ENCODE measurements at regions not wholly inside any gene's neighbourhood (a gene's known extent, or its start where the extent isn't known, plus 50 kb on each side); places are given as distances from the start of the nearest gene placed in this dataset.
A peak's percentile ranks its signal among the peaks of the same experiment; 100 is the strongest.

DNA sequence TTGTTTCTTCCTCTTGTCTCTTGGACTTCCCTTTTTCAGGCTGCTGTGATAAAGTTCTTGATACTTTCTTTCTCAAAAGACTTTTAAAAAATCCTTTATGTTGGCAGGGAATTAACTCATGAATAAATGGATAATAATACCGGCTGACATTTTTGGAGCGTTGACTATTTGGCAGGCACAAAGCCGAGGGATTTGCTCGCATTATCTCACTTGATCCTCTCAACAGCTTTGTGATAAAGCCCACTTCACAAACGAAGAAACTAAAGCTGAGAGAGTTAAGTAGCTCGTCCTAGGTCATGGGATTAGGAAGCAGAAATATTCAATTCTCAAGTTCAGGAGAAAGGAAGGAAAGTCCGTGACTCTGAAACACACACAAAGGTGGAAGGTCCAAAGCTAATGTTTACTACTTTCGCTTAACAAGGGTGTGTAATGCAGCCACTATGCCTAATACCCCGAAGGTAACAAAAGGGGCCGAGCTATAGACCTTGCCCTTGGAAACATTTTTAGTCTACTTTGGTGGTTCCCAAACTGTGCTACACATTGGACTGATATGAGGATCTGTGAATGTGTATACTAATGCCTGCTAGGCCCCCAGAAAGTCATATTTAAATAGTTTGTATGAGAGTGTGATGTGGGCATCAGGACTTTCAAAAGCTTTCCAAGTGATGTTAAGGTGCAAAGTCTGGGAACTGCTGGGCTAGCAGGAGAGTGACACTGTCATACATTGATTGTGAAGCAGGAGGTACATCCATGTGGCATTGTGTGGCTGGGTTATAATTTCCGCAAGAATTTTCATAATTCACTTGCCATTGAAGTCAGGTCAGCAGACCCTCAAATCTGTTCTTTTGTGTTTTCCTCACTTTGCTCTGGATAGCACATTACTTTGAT is 508.4 kb downstream of the PLCL1 start:
- no peaks in the 10 kb centered on the region for H3K27me3 ChIP-seq
- TF ChIP-seq, protein P1, sequence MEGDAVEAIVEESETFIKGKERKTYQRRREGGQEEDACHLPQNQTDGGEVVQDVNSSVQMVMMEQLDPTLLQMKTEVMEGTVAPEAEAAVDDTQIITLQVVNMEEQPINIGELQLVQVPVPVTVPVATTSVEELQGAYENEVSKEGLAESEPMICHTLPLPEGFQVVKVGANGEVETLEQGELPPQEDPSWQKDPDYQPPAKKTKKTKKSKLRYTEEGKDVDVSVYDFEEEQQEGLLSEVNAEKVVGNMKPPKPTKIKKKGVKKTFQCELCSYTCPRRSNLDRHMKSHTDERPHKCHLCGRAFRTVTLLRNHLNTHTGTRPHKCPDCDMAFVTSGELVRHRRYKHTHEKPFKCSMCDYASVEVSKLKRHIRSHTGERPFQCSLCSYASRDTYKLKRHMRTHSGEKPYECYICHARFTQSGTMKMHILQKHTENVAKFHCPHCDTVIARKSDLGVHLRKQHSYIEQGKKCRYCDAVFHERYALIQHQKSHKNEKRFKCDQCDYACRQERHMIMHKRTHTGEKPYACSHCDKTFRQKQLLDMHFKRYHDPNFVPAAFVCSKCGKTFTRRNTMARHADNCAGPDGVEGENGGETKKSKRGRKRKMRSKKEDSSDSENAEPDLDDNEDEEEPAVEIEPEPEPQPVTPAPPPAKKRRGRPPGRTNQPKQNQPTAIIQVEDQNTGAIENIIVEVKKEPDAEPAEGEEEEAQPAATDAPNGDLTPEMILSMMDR (IDR thresholded peaks at IDR 0.05): no peak
- no peaks in the 10 kb centered on the region for H3K36me3 ChIP-seq (replicated peaks in 1 of 2)
- H3K4me3 ChIP-seq: no peak overlapping the region
- H3K4me1 ChIP-seq (replicated peaks in 1 of 2): no peaks in the 10 kb centered on the region
- DNase-seq: no peak
- 58 to 69% (median 65%) methylated on average over 11 of the region's 11 CpGs for WGBS, 4 donors
- intact Hi-C loops (cut with DNase I): loop anchor here in 1 of 2 donors (10.0 kb wide), 1 partner anchor 1172 kb away; no protein-coding TSS in a partner anchor
- H3K9me3 ChIP-seq (replicated peaks in 1 of 3): no peaks in the 10 kb centered on the region
- no peak overlapping the region for H3K27ac ChIP-seq

DNA sequence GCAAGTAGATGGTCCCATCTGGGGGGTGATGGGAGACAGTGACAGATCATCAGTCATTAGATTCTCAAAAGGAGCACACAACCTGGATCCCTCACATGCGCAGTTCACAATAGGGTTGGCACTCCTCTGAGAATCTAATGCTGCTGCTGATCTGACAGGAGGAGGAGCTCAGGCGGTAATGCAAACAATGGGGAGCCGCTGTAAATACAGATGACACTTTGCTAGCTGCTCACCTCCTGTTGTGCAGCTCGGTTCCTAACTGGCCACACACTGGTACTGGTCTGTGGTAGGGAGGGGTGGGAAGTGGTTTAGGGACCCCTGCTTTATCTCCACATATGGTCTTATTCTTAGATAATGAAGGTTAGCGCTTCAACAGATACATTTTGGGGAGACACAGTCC is 506.6 kb downstream of the PLCL1 start:
- Histone ChIP-seq H3K36me3 (replicated peaks in 1 of 2) (no peaks in the 10 kb centered on the region), H3K4me1 (replicated peaks in 1 of 2) (no peaks in the 10 kb centered on the region), H3K27me3 (no peaks in the 10 kb centered on the region), H3K9me3 (replicated peaks in 1 of 3) (no peaks in the 10 kb centered on the region), H3K4me3 (no peak overlapping the region), H3K27ac (no peak overlapping the region)
- DNase-seq: no peak
- intact Hi-C loops (cut with DNase I): loop anchor here in 1 of 2 donors (10.0 kb wide), 1 partner anchor 1174 kb away; no protein-coding TSS in a partner anchor
- WGBS, 4 donors: 82 to 89% (median 83%) methylated on average over 5 of the region's 5 CpGs
- TF ChIP-seq, protein P1 (IDR thresholded peaks at IDR 0.05): no peak
- no peak for TF ChIP-seq POLR2A (IDR thresholded peaks at IDR 0.05)

DNA sequence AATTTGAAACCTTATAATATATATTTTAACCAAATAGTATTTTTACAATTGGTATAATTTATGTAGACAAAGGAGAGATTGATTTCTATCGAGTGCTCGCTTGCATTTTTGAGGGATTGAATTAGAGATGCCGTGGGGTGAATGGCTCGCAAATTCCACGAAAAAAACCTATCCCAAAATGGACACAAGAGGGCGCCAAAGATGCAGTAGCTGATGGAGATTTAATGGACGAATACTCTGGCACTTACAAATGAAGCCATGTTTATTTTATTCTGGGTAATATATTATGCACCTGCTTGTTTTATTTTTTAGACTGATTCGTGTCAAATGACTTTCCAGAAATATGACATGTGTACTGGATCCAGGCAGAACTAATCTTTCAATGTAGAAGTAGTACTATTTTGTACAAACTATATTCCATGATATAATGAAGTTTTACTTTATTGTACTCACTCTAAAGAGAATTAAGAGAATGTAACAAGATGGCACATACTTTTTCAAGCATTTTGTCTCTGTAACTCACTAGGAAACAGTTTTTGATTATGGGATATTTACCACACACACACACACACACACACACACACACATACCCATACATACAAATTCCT is 505.4 kb downstream of the PLCL1 start:
- 4 to 7% (median 5%) methylated on average over 8 of the region's 8 CpGs for WGBS, 4 donors
- no peaks in the 10 kb centered on the region for H3K27me3 ChIP-seq
- DNase-seq: peak; percentile 24 to 70 (median 45)
- no peak overlapping the region for H3K27ac ChIP-seq
- H3K4me1 ChIP-seq (replicated peaks in 1 of 2): no peaks in the 10 kb centered on the region
- no peak for TF ChIP-seq POLR2A (IDR thresholded peaks at IDR 0.05)
- TF ChIP-seq, protein P1 (IDR thresholded peaks at IDR 0.05): peak; percentile 39 to 86 (median 57)
- no peaks in the 10 kb centered on the region for H3K36me3 ChIP-seq (replicated peaks in 1 of 2)
- no peak overlapping the region for H3K4me3 ChIP-seq
- intact Hi-C loops (cut with DNase I): loop anchor here (10.0 kb wide), 1 partner anchor 1175 kb away; no protein-coding TSS in a partner anchor
- H3K9me3 ChIP-seq (replicated peaks in 1 of 3): no peaks in the 10 kb centered on the region

DNA sequence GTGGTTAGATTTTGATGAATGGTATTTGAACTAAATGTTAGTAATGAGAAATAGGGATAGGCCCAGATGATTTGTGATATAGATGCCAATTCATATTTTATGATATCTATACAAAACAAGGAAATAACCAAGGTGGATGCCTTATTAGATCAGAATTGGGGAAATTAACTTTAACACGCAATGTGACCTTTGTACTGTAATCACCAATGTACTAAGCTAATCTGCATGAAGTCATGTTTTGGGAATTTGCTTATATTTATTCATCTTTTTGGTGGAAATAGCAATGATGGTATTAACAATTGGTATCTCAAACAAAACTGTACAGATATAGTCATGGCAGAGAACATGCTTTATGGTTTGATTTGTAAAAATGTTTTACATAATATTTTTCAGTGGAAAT is 504.7 kb downstream of the PLCL1 start:
- WGBS, 4 donors: 79 to 94% (median 90%) methylated on average over 1 of the region's 1 CpG
- Histone ChIP-seq H3K4me1 (replicated peaks in 1 of 2) (no peaks in the 10 kb centered on the region), H3K27ac (no peak overlapping the region), H3K9me3 (replicated peaks in 1 of 3) (no peaks in the 10 kb centered on the region), H3K36me3 (replicated peaks in 1 of 2) (no peaks in the 10 kb centered on the region), H3K4me3 (no peak overlapping the region), H3K27me3 (no peaks in the 10 kb centered on the region)
- DNase-seq: no peak
- intact Hi-C loops (cut with DNase I): loop anchor here in 1 of 2 donors (10.0 kb wide), 1 partner anchor 1176 kb away; no protein-coding TSS in a partner anchor
- TF ChIP-seq POLR2A (IDR thresholded peaks at IDR 0.05): no peak
- TF ChIP-seq, protein P1 (IDR thresholded peaks at IDR 0.05): no peak
